Liver (tissue), 8 donors: ENCODE measurements at regions not wholly inside any gene's neighbourhood (a gene's known extent, or its start where the extent isn't known, plus 50 kb on each side); places are given as distances from the start of the nearest gene placed in this dataset.

Experiments
- DNase-seq: peaks from one replicate; pipeline ENCODE4 v3.0.0-alpha.2; 2017; ENCODE audit warnings: low spot score
- H3K27ac ChIP-seq, 2 donors: one replicate each; pipeline ENCODE4 v1.7.0; 2013; ENCODE audit warnings: inconsistent platforms in 2 of 2, low read length in 2 of 2, control low read depth in 1 of 2, low read depth in 1 of 2, mild to moderate bottlenecking in 1 of 2
- H3K27me3 ChIP-seq, 4 donors: one replicate each; pipeline versions ENCODE4 v1.6.1 to v1.7.0; 2013; ENCODE audit warnings: low read length in 3 of 4, inconsistent platforms in 1 of 4, mild to moderate bottlenecking in 1 of 4, moderate library complexity in 1 of 4; ENCODE audit not compliant: control insufficient read depth in 4 of 4, insufficient read depth in 4 of 4
- H3K36me3 ChIP-seq, 4 donors: one replicate each; pipeline versions ENCODE4 v1.6.1 to v1.7.0; 2013; ENCODE audit warnings: low read length in 3 of 4, mild to moderate bottlenecking in 3 of 4, low read depth in 1 of 4, moderate library complexity in 1 of 4; ENCODE audit not compliant: control insufficient read depth in 4 of 4, insufficient read depth in 3 of 4
- H3K4me1 ChIP-seq, 4 donors: one replicate each; pipeline versions ENCODE4 v1.6.1 to v1.7.0; 2013; ENCODE audit warnings: low read length in 3 of 4, mild to moderate bottlenecking in 3 of 4, moderate library complexity in 1 of 4; ENCODE audit not compliant: control insufficient read depth in 4 of 4, insufficient read depth in 4 of 4
- H3K4me3 ChIP-seq, 3 donors: one replicate each; pipeline versions ENCODE4 v1.6.1 to v1.7.0; 2013; ENCODE audit warnings: low read length in 3 of 3, control low read depth in 1 of 3, low read depth in 1 of 3, mild to moderate bottlenecking in 1 of 3
- H3K9ac ChIP-seq, 2 donors: one replicate each; pipeline ENCODE4 v1.7.0; 2013; ENCODE audit warnings: low read length in 2 of 2, mild to moderate bottlenecking in 2 of 2, moderate library complexity in 2 of 2, control low read depth in 1 of 2, low read depth in 1 of 2
- H3K9me3 ChIP-seq, 4 donors: one replicate each; pipeline versions ENCODE4 v1.6.1 to v1.7.0; 2013; ENCODE audit warnings: low read length in 3 of 4; ENCODE audit not compliant: control insufficient read depth in 4 of 4
- ATF3 ChIP-seq: IDR thresholded peaks from 2 replicates; pipeline ENCODE4 v1.6.1; 2016; ENCODE audit warnings: antibody characterized with exemption
- CTCF ChIP-seq: fragments of 150-350 bp; IDR thresholded peaks from 2 replicates; pipeline ENCODE4 v1.5.1; 2017; ENCODE audit warnings: improper control_type of control experiment, low read depth, low read length; ENCODE audit not compliant: missing input control
- HNF4A ChIP-seq, 2 donors: conservative IDR thresholded peaks; 2 replicates each; pipeline ENCODE4 v1.6.1; 2016; ENCODE audit warnings: antibody characterized with exemption in 2 of 2, mild to moderate bottlenecking in 2 of 2
- HNF4G ChIP-seq: IDR thresholded peaks from 2 replicates; pipeline ENCODE4 v1.6.1; 2016; ENCODE audit warnings: antibody characterized with exemption
- JUND ChIP-seq, 2 donors: IDR thresholded peaks; 2 replicates each; pipeline ENCODE4 v1.6.1; 2016; ENCODE audit warnings: antibody characterized with exemption in 2 of 2
- MAX ChIP-seq: IDR thresholded peaks from 2 replicates; pipeline ENCODE4 v1.6.1; 2016; ENCODE audit warnings: antibody characterized with exemption
- NR2F2 ChIP-seq: IDR thresholded peaks from 2 replicates; pipeline ENCODE4 v1.6.1; 2016; ENCODE audit warnings: antibody characterized with exemption
- RAD21 ChIP-seq, 2 donors: IDR thresholded peaks; 2 replicates each; pipeline ENCODE4 v1.6.1; 2016; ENCODE audit warnings: antibody characterized with exemption in 2 of 2, mild to moderate bottlenecking in 2 of 2
- REST ChIP-seq: IDR thresholded peaks from 2 replicates; pipeline ENCODE4 v1.6.1; 2016; ENCODE audit warnings: antibody characterized with exemption, mild to moderate bottlenecking
- RXRA ChIP-seq, 2 donors: IDR thresholded peaks; 2 replicates each; pipeline ENCODE4 v1.6.1; 2017 to 2018; ENCODE audit warnings: antibody characterized with exemption in 2 of 2, mild to moderate bottlenecking in 1 of 2
- SP1 ChIP-seq: IDR thresholded peaks from 2 replicates; pipeline ENCODE4 v1.6.1; 2018; ENCODE audit warnings: antibody characterized with exemption, mild to moderate bottlenecking
- TAF1 ChIP-seq: conservative IDR thresholded peaks from 2 replicates; pipeline ENCODE4 v1.6.1; 2016; ENCODE audit warnings: antibody characterized with exemption, mild to moderate bottlenecking
- YY1 ChIP-seq: IDR thresholded peaks from 2 replicates; pipeline ENCODE4 v1.6.1; 2016; ENCODE audit warnings: antibody characterized with exemption, mild to moderate bottlenecking
- ZBTB33 ChIP-seq: IDR thresholded peaks from 2 replicates; pipeline ENCODE4 v1.6.1; 2016; ENCODE audit warnings: antibody characterized with exemption
- WGBS: extraction: QIAGEN DNeasy Blood & Tissue Kit; methylation state at CpG from one replicate; pipeline ENCODE4 v1.1.7; 2013; 5-methylcytosine and 5-hydroxymethylcytosine counted together
- donor health status: healthy.
- donor health status: healthy.
- donor health status: healthy.
- donor health status: healthy.
- donor health status: healthy.

- Histone ChIP-seq H3K36me3 (no peaks in the 10 kb centered on the region), H3K9me3 (no peaks in the 10 kb centered on the region), H3K4me3 (no peak overlapping the region), H3K9ac (no peak overlapping the region), H3K27me3 (no peaks in the 10 kb centered on the region), H3K27ac (peak overlapping the region; percentile 53 to 71), H3K4me1 (peaks cover 3 to 12% (median 7%) of the 10 kb centered on the region in 4 donors)
- no peak for DNase-seq
- WGBS: 29% methylated on average over 2 of the region's 2 CpGs
- TF ChIP-seq TAF1 (no peak), REST (no peak), RXRA (IDR thresholded peaks at IDR 0.05) (peak; percentile 87 to 94), HNF4A (conservative IDR thresholded peaks at IDR 0.05) (peak; percentile 84 to 86), HNF4G (peak; percentile 68), ATF3 (no peak), RAD21 (IDR thresholded peaks at IDR 0.05) (peak in 1 of 2 donors; percentile 48), SP1 (peak; percentile 76), JUND (IDR thresholded peaks at IDR 0.05) (peak in 1 of 2 donors; percentile 49), MAX (peak; percentile 84), NR2F2 (peak; percentile 44), ZBTB33 (peak; percentile 25)
Measured at GRCh38 chr7:138208864-138209263, 132.6 kb downstream of the AKR1D1 start.

GRCh38 chr7:138212314-138212713 is 136.1 kb downstream of the AKR1D1 start:
- no peak overlapping the region for H3K27ac ChIP-seq
- 35% methylated on average over 2 of the region's 2 CpGs for WGBS
- TF ChIP-seq MAX (no peak), HNF4A (conservative IDR thresholded peaks at IDR 0.05) (no peak)

GRCh38 chr7:138214926-138215325 is 138.7 kb downstream of the AKR1D1 start:
- no peaks in the 10 kb centered on the region for H3K36me3 ChIP-seq
- no peak overlapping the region for H3K4me3 ChIP-seq
- no peak overlapping the region for H3K27ac ChIP-seq
- DNase-seq: no peak
- 99% methylated on average over 4 of the region's 4 CpGs for WGBS
- H3K4me1 ChIP-seq: no peaks in the 10 kb centered on the region
- no peaks in the 10 kb centered on the region for H3K27me3 ChIP-seq
- TF ChIP-seq YY1 (no peak), SP1 (no peak), ATF3 (no peak), CTCF (no peak), RXRA (IDR thresholded peaks at IDR 0.05) (no peak), MAX (no peak), REST (no peak), HNF4G (no peak)
- no peak overlapping the region for H3K9ac ChIP-seq
- H3K9me3 ChIP-seq: no peaks in the 10 kb centered on the region

More at GRCh38 chr7:138212314-138212713, 136.1 kb downstream of the AKR1D1 start:
- no peak for DNase-seq
- no peaks in the 10 kb centered on the region for H3K36me3 ChIP-seq
- H3K9ac ChIP-seq: no peak overlapping the region
- H3K9me3 ChIP-seq: no peaks in the 10 kb centered on the region
- peaks cover 3 to 12% (median 7%) of the 10 kb centered on the region in 4 donors for H3K4me1 ChIP-seq
- no peak overlapping the region for H3K4me3 ChIP-seq
- no peaks in the 10 kb centered on the region for H3K27me3 ChIP-seq
